Chondrocyte (in vitro differentiated cells): ENCODE measurements at regions not wholly inside any gene's neighbourhood (a gene's known extent, or its start where the extent isn't known, plus 50 kb on each side); places are given as distances from the start of the nearest gene placed in this dataset.

Source experiments
- DNase-seq: peaks from one replicate; pipeline ENCODE4 v3.0.0; 2021; ENCODE audit warnings: mixed read lengths, low spot score
- H3K27ac Mint-ChIP-seq: one replicate; pipeline ENCODE4 v1.8.0; 2021; ENCODE audit warnings: mild to moderate bottlenecking, moderate library complexity, mixed read lengths; ENCODE audit not compliant: unreplicated experiment
- H3K27me3 Mint-ChIP-seq: 2 replicates; pipeline ENCODE4 v1.8.0; 2021; ENCODE audit warnings: low read depth, mixed read lengths
- H3K36me3 Mint-ChIP-seq: 2 replicates; pipeline ENCODE4 v1.8.0; 2021; ENCODE audit warnings: low read depth, mixed read lengths
- H3K4me1 Mint-ChIP-seq: 2 replicates; pipeline ENCODE4 v1.8.0; 2021; ENCODE audit warnings: low read depth, mild to moderate bottlenecking, mixed read lengths
- H3K4me3 Mint-ChIP-seq: one replicate; pipeline ENCODE4 v1.8.0; 2021; ENCODE audit warnings: mild to moderate bottlenecking, moderate library complexity, mixed read lengths; ENCODE audit not compliant: unreplicated experiment
- H3K9me3 Mint-ChIP-seq: 2 replicates; pipeline ENCODE4 v1.8.0; 2021; ENCODE audit warnings: low read depth, mixed read lengths
- TF ChIP-seq, protein P1 (sequence below): fragments of 200-600 bp; sonication (generic); IDR thresholded peaks from 2 replicates; pipeline ENCODE4 v1.5.0; 2021; ENCODE audit warnings: antibody characterized with exemption, mild to moderate bottlenecking, moderate library complexity

DNA sequence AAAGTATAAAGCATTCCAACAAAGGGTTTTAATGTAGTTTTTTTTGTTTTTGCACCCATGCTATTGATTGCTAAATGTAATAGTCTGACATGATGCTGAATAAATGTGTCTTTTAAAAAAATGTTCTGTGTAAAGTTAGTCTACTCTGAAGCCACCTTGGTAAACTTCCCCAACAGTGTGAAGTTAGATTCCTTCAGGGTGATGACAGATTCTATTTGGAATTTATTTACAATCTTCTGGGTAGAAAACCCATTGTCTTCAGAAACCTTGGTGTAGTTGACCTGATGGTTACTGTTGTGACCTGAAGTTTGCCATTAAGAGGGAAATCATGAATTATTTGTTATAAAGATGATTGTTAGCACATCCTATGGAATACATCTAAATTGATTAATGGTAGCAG is 64.7 kb upstream of the TRPC7 start:
- DNase-seq, result no peak
- TF ChIP-seq, protein P1, sequence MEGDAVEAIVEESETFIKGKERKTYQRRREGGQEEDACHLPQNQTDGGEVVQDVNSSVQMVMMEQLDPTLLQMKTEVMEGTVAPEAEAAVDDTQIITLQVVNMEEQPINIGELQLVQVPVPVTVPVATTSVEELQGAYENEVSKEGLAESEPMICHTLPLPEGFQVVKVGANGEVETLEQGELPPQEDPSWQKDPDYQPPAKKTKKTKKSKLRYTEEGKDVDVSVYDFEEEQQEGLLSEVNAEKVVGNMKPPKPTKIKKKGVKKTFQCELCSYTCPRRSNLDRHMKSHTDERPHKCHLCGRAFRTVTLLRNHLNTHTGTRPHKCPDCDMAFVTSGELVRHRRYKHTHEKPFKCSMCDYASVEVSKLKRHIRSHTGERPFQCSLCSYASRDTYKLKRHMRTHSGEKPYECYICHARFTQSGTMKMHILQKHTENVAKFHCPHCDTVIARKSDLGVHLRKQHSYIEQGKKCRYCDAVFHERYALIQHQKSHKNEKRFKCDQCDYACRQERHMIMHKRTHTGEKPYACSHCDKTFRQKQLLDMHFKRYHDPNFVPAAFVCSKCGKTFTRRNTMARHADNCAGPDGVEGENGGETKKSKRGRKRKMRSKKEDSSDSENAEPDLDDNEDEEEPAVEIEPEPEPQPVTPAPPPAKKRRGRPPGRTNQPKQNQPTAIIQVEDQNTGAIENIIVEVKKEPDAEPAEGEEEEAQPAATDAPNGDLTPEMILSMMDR, result no peak
- Mint-ChIP-seq H3K4me1 (no peaks in the 10 kb centered on the region), H3K9me3 (no peaks in the 10 kb centered on the region), H3K27ac (no peak overlapping the region), H3K4me3 (no peak overlapping the region), H3K36me3 (no peaks in the 10 kb centered on the region), H3K27me3 (peaks cover 21% of the 10 kb centered on the region)

DNA sequence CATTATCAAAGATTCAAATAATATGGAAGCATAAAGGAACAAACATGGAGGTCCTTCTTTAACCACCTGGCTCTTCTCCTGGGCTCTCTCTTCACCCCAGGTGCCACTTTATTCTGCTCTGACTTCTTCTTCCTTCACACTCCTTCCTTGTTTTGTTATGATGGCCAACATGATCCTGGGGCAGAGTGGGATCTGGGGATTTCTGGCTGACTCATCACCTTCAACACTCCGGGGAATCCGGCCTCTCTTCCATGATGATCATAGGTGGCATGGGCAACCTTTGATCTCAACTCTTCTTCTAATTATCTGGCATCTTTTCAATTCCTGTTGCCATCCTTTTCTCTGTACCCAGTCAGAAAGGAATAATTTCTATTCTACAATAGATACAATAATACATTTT is 62.1 kb upstream of the TRPC7 start:
- no peak overlapping the region for H3K27ac Mint-ChIP-seq
- H3K27me3 Mint-ChIP-seq, result peaks cover 17% of the 10 kb centered on the region
- DNase-seq, result no peak
- no peak overlapping the region for H3K4me3 Mint-ChIP-seq
- no peaks in the 10 kb centered on the region for H3K4me1 Mint-ChIP-seq
- TF ChIP-seq, protein P1, result no peak
- H3K9me3 Mint-ChIP-seq, result no peaks in the 10 kb centered on the region
- H3K36me3 Mint-ChIP-seq, result no peaks in the 10 kb centered on the region

DNA sequence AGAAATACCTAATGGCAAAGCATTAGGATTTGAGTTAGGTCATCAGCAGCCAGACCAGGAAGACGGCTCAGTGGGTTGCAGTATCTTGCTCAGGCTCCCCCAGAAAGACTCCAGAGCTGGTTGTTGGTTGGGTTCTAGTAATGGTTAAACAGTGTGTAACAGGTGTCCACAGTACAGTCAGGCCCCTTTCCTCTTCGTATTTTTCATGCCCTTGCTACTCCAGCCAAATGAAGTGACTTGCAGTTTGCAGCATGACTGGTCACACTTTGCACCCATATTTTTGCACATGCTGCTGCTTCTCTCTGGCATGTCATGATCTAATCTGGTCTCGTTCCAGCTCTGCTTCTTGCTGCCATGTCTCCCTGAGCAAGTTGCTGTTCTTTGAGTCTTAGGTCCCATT is 60.6 kb upstream of the TRPC7 start:
- Mint-ChIP-seq H3K36me3 (no peaks in the 10 kb centered on the region), H3K9me3 (no peaks in the 10 kb centered on the region), H3K4me3 (no peak overlapping the region), H3K27ac (no peak overlapping the region), H3K27me3 (peaks cover 15% of the 10 kb centered on the region), H3K4me1 (no peaks in the 10 kb centered on the region)
- DNase-seq, result no peak
- TF ChIP-seq, protein P1, result no peak

GRCh38 chr5:136424835-136425584 is 59.7 kb upstream of the TRPC7 start:
- TF ChIP-seq, protein P1, result peak; percentile 75
- Mint-ChIP-seq H3K27ac (no peak overlapping the region), H3K4me3 (no peak overlapping the region), H3K27me3 (peaks cover 16% of the 10 kb centered on the region), H3K4me1 (no peaks in the 10 kb centered on the region), H3K36me3 (no peaks in the 10 kb centered on the region), H3K9me3 (no peaks in the 10 kb centered on the region)
- no peak for DNase-seq

DNA sequence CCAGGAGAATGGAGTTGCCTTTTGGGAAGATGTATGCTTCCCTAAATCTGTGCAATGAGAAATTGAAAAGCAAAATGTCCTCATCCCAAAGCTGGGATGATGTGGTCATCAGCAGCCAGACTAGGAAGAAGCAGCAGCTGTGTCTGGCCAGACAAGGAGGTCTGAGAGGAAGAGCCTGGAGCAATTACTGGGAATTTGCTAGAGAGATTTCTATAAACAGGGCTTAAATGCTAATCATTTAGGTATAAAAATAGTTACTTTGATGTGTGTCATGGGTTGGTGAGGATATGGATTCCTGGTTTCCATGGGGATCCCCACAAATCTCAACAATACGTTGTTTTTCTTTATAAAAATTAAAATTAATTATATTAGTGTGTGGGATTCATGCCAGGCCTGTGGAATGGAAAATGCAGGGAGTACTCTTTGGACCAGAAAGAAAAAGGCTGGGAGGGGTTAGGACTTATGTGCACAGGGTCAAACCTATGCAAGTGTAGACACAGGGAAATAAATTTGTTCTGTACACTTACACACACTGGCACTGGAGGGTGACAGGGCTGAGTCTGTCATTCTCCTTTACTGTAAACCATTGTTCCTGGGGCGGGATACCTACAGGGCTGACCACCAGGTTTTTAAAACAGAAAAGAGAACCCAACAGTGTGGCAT is 58.7 kb upstream of the TRPC7 start:
- H3K27me3 Mint-ChIP-seq, result peaks cover 19% of the 10 kb centered on the region
- H3K9me3 Mint-ChIP-seq, result no peaks in the 10 kb centered on the region
- TF ChIP-seq, protein P1, result no peak
- no peaks in the 10 kb centered on the region for H3K36me3 Mint-ChIP-seq
- no peaks in the 10 kb centered on the region for H3K4me1 Mint-ChIP-seq
- H3K4me3 Mint-ChIP-seq, result no peak overlapping the region
- no peak overlapping the region for H3K27ac Mint-ChIP-seq
- DNase-seq, result no peak
